GM12878 (cell line): ENCODE measurements at regions not wholly inside any gene's neighbourhood (a gene's known extent, or its start where the extent isn't known, plus 50 kb on each side); places are given as distances from the start of the nearest gene placed in this dataset.

Experiments used
- ATAC-seq: fragments of 200-7000 bp; cut with Tn5 transposase; 3 replicates; pipeline ENCODE4 v1.9.1; 2020; ENCODE audit warnings: mild to moderate bottlenecking, moderate library complexity
- BruUV-seq: library from RNA; stranded (reverse); fragments of 400-500 nt; replicated peaks from 2 replicates; lab custom pipeline; 2021; lab: Mats Ljungman, UMichigan
- CTCF ChIA-PET: fragments of 300-600 bp; sonication (Branson Sonifier 250); formaldehyde crosslinking; extraction: SDS; loops from one replicate; lab custom pipeline; 2021; ENCODE audit warnings: inconsistent platforms; lab: Yijun Ruan, JAX
- POLR2A ChIA-PET: fragments of 350-600 bp; formaldehyde crosslinking; extraction: SDS; loops from one replicate; lab custom pipeline; 2021; ENCODE audit warnings: inconsistent platforms; lab: Charles Lee
- RAD21 ChIA-PET: fragments of 300-600 bp; sonication (Branson Sonifier 250); formaldehyde crosslinking; loops from one replicate; lab custom pipeline; 2023; ENCODE audit warnings: antibody characterized with exemption; ENCODE audit not compliant: unreplicated experiment; lab: Charles Lee
- SMC1A ChIA-PET: fragments of 300-600 bp; sonication (Branson Sonifier 250); formaldehyde crosslinking; loops from one replicate; lab custom pipeline; 2023; ENCODE audit not compliant: unreplicated experiment, uncharacterized antibody; lab: Charles Lee
- DNase-seq: peaks from one replicate; pipeline ENCODE4 v3.0.0-alpha.2; 2011; ENCODE audit warnings: low read depth, low spot score
- FAIRE-seq: peaks from 3 replicates; lab custom pipeline; 2011; peaks lifted over from hg19 to GRCh38; lab: Jason Lieb, UNC
- H2AFZ ChIP-seq: 2 replicates; pipeline ENCODE4 v1.6.0; 2011; ENCODE audit warnings: low read depth, low read length, control low read depth; ENCODE audit not compliant: control insufficient read depth
- H3K27ac ChIP-seq: 2 replicates; pipeline ENCODE4 v1.5.1; 2011; ENCODE audit warnings: control low read depth; ENCODE audit not compliant: control insufficient read depth, insufficient read depth
- H3K27me3 ChIP-seq, 2 experiments: replicated peaks in 1 of 2; 2 replicates each; pipeline versions ENCODE4 v1.6.0 to v1.6.1; 2011; ENCODE audit warnings: low read length in 1 of 2; ENCODE audit not compliant: control insufficient read depth in 2 of 2, insufficient read depth in 2 of 2
- H3K36me3 ChIP-seq, 2 experiments: 2 replicates each; pipeline ENCODE4 v1.5.1; 2011; ENCODE audit warnings: low read length in 1 of 2; ENCODE audit not compliant: control insufficient read depth in 2 of 2, insufficient read depth in 2 of 2
- H3K4me1 ChIP-seq: 2 replicates; pipeline ENCODE4 v1.6.1; 2011; ENCODE audit warnings: mild to moderate bottlenecking, low read length, moderate library complexity, mixed read lengths; ENCODE audit not compliant: control insufficient read depth, insufficient read depth
- H3K4me2 ChIP-seq: 2 replicates; pipeline ENCODE4 v1.6.0; 2011; ENCODE audit warnings: control low read depth; ENCODE audit not compliant: control insufficient read depth, insufficient read depth
- H3K4me3 ChIP-seq: fragments of 200-600 bp; sonication (generic); 2 replicates; pipeline ENCODE4 v1.5.1; 2016
- H3K79me2 ChIP-seq: 2 replicates; pipeline ENCODE4 v1.6.0; 2011; ENCODE audit warnings: low read length; ENCODE audit not compliant: control insufficient read depth, insufficient read depth
- H3K9ac ChIP-seq: 2 replicates; pipeline ENCODE4 v1.8.0; 2011; ENCODE audit warnings: low read length, control low read depth, mixed read lengths; ENCODE audit not compliant: control insufficient read depth, insufficient read depth
- H3K9me3 ChIP-seq: replicated peaks from 3 replicates; pipeline ENCODE4 v1.5.1; 2011; ENCODE audit warnings: mild to moderate bottlenecking, low read length; ENCODE audit not compliant: control insufficient read depth, insufficient read depth
- H4K20me1 ChIP-seq: 2 replicates; pipeline ENCODE4 v1.6.0; 2011; ENCODE audit not compliant: control insufficient read depth, insufficient read depth
- ASH2L ChIP-seq: fragments of 300-600, 200-600 bp; sonication (generic); IDR thresholded peaks from 2 replicates; pipeline ENCODE4 v1.6.1; 2017; ENCODE audit warnings: low read depth, mild to moderate bottlenecking, borderline replicate concordance
- CHD4 ChIP-seq: fragments of 200-600 bp; sonication (generic); IDR thresholded peaks from 2 replicates; pipeline ENCODE4 v1.6.1; 2016; ENCODE audit warnings: mild to moderate bottlenecking
- CREB1 ChIP-seq: IDR thresholded peaks from 2 replicates; pipeline ENCODE4 v1.6.1; 2012; ENCODE audit warnings: low read depth, mild to moderate bottlenecking, inconsistent platforms
- GABPA ChIP-seq: IDR thresholded peaks from 2 replicates; pipeline ENCODE4 v1.6.1; 2014; ENCODE audit warnings: antibody characterized with exemption, low read depth, mild to moderate bottlenecking, inconsistent platforms
- RBBP5 ChIP-seq: fragments of 200-600 bp; sonication (generic); conservative IDR thresholded peaks from 2 replicates; pipeline ENCODE4 v1.6.1; 2016
- RELB ChIP-seq: fragments of 450-650 bp; IDR thresholded peaks from 2 replicates; pipeline ENCODE4 v1.6.1; 2017; ENCODE audit warnings: low read depth, mild to moderate bottlenecking, moderate library complexity
- REST ChIP-seq: IDR thresholded peaks from 2 replicates; pipeline ENCODE4 v1.6.1; 2012; ENCODE audit warnings: mild to moderate bottlenecking, low read depth, low read length
- STAT3 ChIP-seq: IDR thresholded peaks from 2 replicates; pipeline ENCODE4 v1.6.1; 2011; ENCODE audit warnings: low read depth, low read length, improper control_type of control experiment
- WRNIP1 ChIP-seq: IDR thresholded peaks from 2 replicates; pipeline ENCODE4 v1.6.1; 2011; ENCODE audit warnings: low read depth, low read length, improper control_type of control experiment, borderline replicate concordance
- WGBS: methylation state at CpG from one replicate; pipeline ENCODE4 v1.1.6; 2016; ENCODE audit warnings: low lambda C conversion rate; ENCODE audit not compliant: insufficient replicate concordance, insufficient coverage; ENCODE audit errors: missing lambda C conversion rate; 5-methylcytosine and 5-hydroxymethylcytosine counted together
- in situ Hi-C: fragments of 300-500 bp; cut with MboI; formaldehyde crosslinking; loops from 9 replicates; pipeline ENCODE4 v1.14.3; 2018; ENCODE audit warnings: mixed read lengths
- intact Hi-C: fragments of 100-400 bp; cut with micrococcal nuclease; formaldehyde crosslinking; loops from one replicate; pipeline ENCODE4 v1.14.2; 2022; ENCODE audit not compliant: unreplicated experiment
- TF ChIP-seq, protein P1 (sequence below): fragments of 450-650 bp; IDR thresholded peaks from 2 replicates; pipeline ENCODE4 v1.6.1; 2014; ENCODE audit warnings: mild to moderate bottlenecking
- TF ChIP-seq, protein P2 (sequence below): IDR thresholded peaks from 2 replicates; pipeline ENCODE4 v1.6.1; 2012; ENCODE audit warnings: low read depth, low read length, improper control_type of control experiment

DNA sequence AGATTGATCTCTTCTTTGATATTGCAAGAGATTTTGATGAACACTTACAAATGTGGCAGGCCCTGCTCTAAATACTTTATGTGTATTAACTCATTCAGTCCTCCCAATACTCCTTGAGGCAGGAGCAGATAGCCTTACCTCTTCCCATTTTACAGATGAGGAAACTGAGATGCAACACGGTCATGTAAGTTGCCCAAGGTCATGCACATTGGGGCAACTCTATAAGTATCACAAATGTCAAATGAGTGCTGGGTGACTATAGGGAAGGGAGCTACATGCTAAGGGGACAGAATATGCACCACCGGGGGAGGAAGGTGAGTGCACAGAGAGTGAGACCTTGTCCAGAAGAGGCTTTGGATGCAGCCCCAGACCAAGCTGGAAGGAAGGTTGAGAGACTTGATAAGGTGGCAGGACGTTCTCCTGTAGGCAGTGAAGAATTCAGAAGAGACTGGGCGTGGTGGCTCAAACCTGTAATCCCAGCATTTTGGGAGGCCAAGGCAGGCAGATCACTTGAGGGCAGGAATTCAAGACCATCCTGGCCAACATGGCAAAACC, 132.3 kb upstream of the PWP1 start:
- in situ Hi-C loops = no loop called here
- ATAC-seq (no peak), DNase-seq (no peak), FAIRE-seq (no peak)
- no peaks in the 10 kb centered on the region for H3K9me3 ChIP-seq
- POLR2A ChIA-PET = no interaction called here
- TF ChIP-seq GABPA = no peak
- no peak overlapping the region for H3K9ac ChIP-seq
- H3K79me2 ChIP-seq = no peaks in the 10 kb centered on the region
- RAD21 ChIA-PET = no interaction called here
- H3K36me3 ChIP-seq = no peaks in the 10 kb centered on the region
- no peak overlapping the region for H3K4me3 ChIP-seq
- H3K4me1 ChIP-seq = no peaks in the 10 kb centered on the region
- SMC1A ChIA-PET = no interaction called here
- no peaks in the 10 kb centered on the region for H4K20me1 ChIP-seq
- H3K27me3 ChIP-seq = peaks cover 1 to 2% of the 10 kb centered on the region in 2 experiments; a peak in 2 of 4 replicates
- no TSS peak for BruUV-seq
- intact Hi-C loops = no loop called here
- no peak overlapping the region for H3K4me2 ChIP-seq
- CTCF ChIA-PET = no interaction called here
- WGBS = 5% methylated on average over 4 of the region's 4 CpGs
- no peak overlapping the region for H3K27ac ChIP-seq
- no peak overlapping the region for H2AFZ ChIP-seq

- BruUV-seq = no TSS peak
- ChIA-PET CTCF (no interaction called here), POLR2A (no interaction called here)
- TF ChIP-seq CHD4 (no peak), RELB (no peak), RBBP5 (no peak), CREB1 (no peak), WRNIP1 (no peak), ASH2L (no peak), STAT3 (no peak), REST (no peak)
- TF ChIP-seq, protein P1, sequence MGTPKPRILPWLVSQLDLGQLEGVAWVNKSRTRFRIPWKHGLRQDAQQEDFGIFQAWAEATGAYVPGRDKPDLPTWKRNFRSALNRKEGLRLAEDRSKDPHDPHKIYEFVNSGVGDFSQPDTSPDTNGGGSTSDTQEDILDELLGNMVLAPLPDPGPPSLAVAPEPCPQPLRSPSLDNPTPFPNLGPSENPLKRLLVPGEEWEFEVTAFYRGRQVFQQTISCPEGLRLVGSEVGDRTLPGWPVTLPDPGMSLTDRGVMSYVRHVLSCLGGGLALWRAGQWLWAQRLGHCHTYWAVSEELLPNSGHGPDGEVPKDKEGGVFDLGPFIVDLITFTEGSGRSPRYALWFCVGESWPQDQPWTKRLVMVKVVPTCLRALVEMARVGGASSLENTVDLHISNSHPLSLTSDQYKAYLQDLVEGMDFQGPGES = no peak
- TF ChIP-seq, protein P2, sequence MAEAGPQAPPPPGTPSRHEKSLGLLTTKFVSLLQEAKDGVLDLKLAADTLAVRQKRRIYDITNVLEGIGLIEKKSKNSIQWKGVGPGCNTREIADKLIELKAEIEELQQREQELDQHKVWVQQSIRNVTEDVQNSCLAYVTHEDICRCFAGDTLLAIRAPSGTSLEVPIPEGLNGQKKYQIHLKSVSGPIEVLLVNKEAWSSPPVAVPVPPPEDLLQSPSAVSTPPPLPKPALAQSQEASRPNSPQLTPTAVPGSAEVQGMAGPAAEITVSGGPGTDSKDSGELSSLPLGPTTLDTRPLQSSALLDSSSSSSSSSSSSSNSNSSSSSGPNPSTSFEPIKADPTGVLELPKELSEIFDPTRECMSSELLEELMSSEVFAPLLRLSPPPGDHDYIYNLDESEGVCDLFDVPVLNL = no peak
These were observed 130.7 kb upstream of the PWP1 start for GRCh38 chr12:107554941-107555340.

More at GRCh38 chr12:107554941-107555340, 130.7 kb upstream of the PWP1 start:
- H3K36me3 ChIP-seq = no peaks in the 10 kb centered on the region
- WGBS = 0% methylated on average over 4 of the region's 4 CpGs
- ATAC-seq (no peak), DNase-seq (no peak), FAIRE-seq (no peak)
- ChIA-PET SMC1A (interaction anchor here (1.4 kb wide), 1 partner anchor 10 kb away, joined by 4 read pairs; no protein-coding TSS in a partner anchor), RAD21 (no interaction called here)
- no peak overlapping the region for H2AFZ ChIP-seq
- H3K27ac ChIP-seq = no peak overlapping the region
- H3K4me1 ChIP-seq = no peaks in the 10 kb centered on the region
- H3K9me3 ChIP-seq = no peaks in the 10 kb centered on the region
- H3K27me3 ChIP-seq = peaks cover 2 to 4% of the 10 kb centered on the region in 2 experiments; a peak in 3 of 4 replicates
- H3K4me3 ChIP-seq = no peak overlapping the region
- in situ Hi-C loops (no loop called here), intact Hi-C loops (no loop called here)
- H3K79me2 ChIP-seq = no peaks in the 10 kb centered on the region
- no peak overlapping the region for H3K9ac ChIP-seq
- no peaks in the 10 kb centered on the region for H4K20me1 ChIP-seq
- no peak overlapping the region for H3K4me2 ChIP-seq
